ENCODE measurements at regions not wholly inside any gene's neighbourhood (a gene's known extent, or its start where the extent isn't known, plus 50 kb on each side); places are given as distances from the start of the nearest gene placed in this dataset.

GRCh38 chr12:94791933-94792332, 141.6 kb upstream of the TMCC3 start:
- no peaks in the 10 kb centered on the region for H3K9me3 ChIP-seq (ENCODE audit: control insufficient read depth in 3 of 3, low read length in 3 of 3)
- H3K27me3 ChIP-seq (ENCODE audit: control insufficient read depth in 3 of 3, insufficient read depth in 3 of 3, low read length in 3 of 3) = peaks cover 0 to 3% (median 0%) of the 10 kb centered on the region in 3 donors

GRCh38 chr12:94790825-94791224, 140.5 kb upstream of the TMCC3 start:
- Histone ChIP-seq H3K36me3 (ENCODE audit: control insufficient read depth in 3 of 3, insufficient read depth in 3 of 3, low read length in 3 of 3) (no peaks in the 10 kb centered on the region), H3K4me3 (ENCODE audit: low read length in 3 of 3) (no peak overlapping the region), H3K27me3 (ENCODE audit: control insufficient read depth in 3 of 3, insufficient read depth in 3 of 3, low read length in 3 of 3) (peaks cover 0 to 3% (median 0%) of the 10 kb centered on the region in 3 donors), H3K9ac (ENCODE audit: low read depth in 1 of 3, low read length in 3 of 3) (no peak overlapping the region), H3K4me1 (ENCODE audit: control insufficient read depth in 3 of 3, insufficient read depth in 3 of 3, low read length in 3 of 3) (no peaks in the 10 kb centered on the region), H3K27ac (ENCODE audit: low read depth, low read length) (no peak overlapping the region), H3K9me3 (ENCODE audit: control insufficient read depth in 3 of 3, low read length in 3 of 3) (no peaks in the 10 kb centered on the region)

More at GRCh38 chr12:94791933-94792332, 141.6 kb upstream of the TMCC3 start:
- H3K4me1 ChIP-seq (ENCODE audit: control insufficient read depth in 3 of 3, insufficient read depth in 3 of 3, low read length in 3 of 3) = no peaks in the 10 kb centered on the region
- H3K9ac ChIP-seq (ENCODE audit: low read depth in 1 of 3, low read length in 3 of 3) = no peak overlapping the region
- H3K36me3 ChIP-seq (ENCODE audit: control insufficient read depth in 3 of 3, insufficient read depth in 3 of 3, low read length in 3 of 3) = no peaks in the 10 kb centered on the region
- H3K27ac ChIP-seq (ENCODE audit: low read depth, low read length) = no peak overlapping the region
- H3K4me3 ChIP-seq (ENCODE audit: low read length in 3 of 3) = no peak overlapping the region

- Histone ChIP-seq H3K4me1 (ENCODE audit: control insufficient read depth in 3 of 3, insufficient read depth in 3 of 3, low read length in 3 of 3) (no peaks in the 10 kb centered on the region), H3K4me3 (ENCODE audit: low read length in 3 of 3) (no peak overlapping the region), H3K9ac (ENCODE audit: low read depth in 1 of 3, low read length in 3 of 3) (no peak overlapping the region), H3K9me3 (ENCODE audit: control insufficient read depth in 3 of 3, low read length in 3 of 3) (no peaks in the 10 kb centered on the region), H3K27me3 (ENCODE audit: control insufficient read depth in 3 of 3, insufficient read depth in 3 of 3, low read length in 3 of 3) (peaks cover 0 to 3% (median 0%) of the 10 kb centered on the region in 3 donors), H3K27ac (ENCODE audit: low read depth, low read length) (no peak overlapping the region), H3K36me3 (ENCODE audit: control insufficient read depth in 3 of 3, insufficient read depth in 3 of 3, low read length in 3 of 3) (no peaks in the 10 kb centered on the region)
Observed at GRCh38 chr12:94790370-94790769, 140.0 kb upstream of the TMCC3 start.

GRCh38 chr12:94789510-94790225, 139.3 kb upstream of the TMCC3 start:
- H3K9ac ChIP-seq (ENCODE audit: low read depth in 1 of 3, low read length in 3 of 3) = no peak overlapping the region
- H3K4me3 ChIP-seq (ENCODE audit: low read length in 3 of 3) = no peak overlapping the region
- no peaks in the 10 kb centered on the region for H3K4me1 ChIP-seq (ENCODE audit: control insufficient read depth in 3 of 3, insufficient read depth in 3 of 3, low read length in 3 of 3)
- H3K36me3 ChIP-seq (ENCODE audit: control insufficient read depth in 3 of 3, insufficient read depth in 3 of 3, low read length in 3 of 3) = no peaks in the 10 kb centered on the region
- H3K27ac ChIP-seq (ENCODE audit: low read depth, low read length) = no peak overlapping the region
- peaks cover 0 to 3% (median 0%) of the 10 kb centered on the region in 3 donors for H3K27me3 ChIP-seq (ENCODE audit: control insufficient read depth in 3 of 3, insufficient read depth in 3 of 3, low read length in 3 of 3)
- no peaks in the 10 kb centered on the region for H3K9me3 ChIP-seq (ENCODE audit: control insufficient read depth in 3 of 3, low read length in 3 of 3)

GRCh38 chr12:94788298-94788697, 137.9 kb upstream of the TMCC3 start:
- Histone ChIP-seq H3K36me3 (ENCODE audit: control insufficient read depth in 3 of 3, insufficient read depth in 3 of 3, low read length in 3 of 3) (no peaks in the 10 kb centered on the region), H3K27me3 (ENCODE audit: control insufficient read depth in 3 of 3, insufficient read depth in 3 of 3, low read length in 3 of 3) (peaks cover 0 to 3% (median 0%) of the 10 kb centered on the region in 3 donors), H3K27ac (ENCODE audit: low read depth, low read length) (no peak overlapping the region), H3K4me1 (ENCODE audit: control insufficient read depth in 3 of 3, insufficient read depth in 3 of 3, low read length in 3 of 3) (no peaks in the 10 kb centered on the region), H3K4me3 (ENCODE audit: low read length in 3 of 3) (no peak overlapping the region), H3K9ac (ENCODE audit: low read depth in 1 of 3, low read length in 3 of 3) (no peak overlapping the region), H3K9me3 (ENCODE audit: control insufficient read depth in 3 of 3, low read length in 3 of 3) (no peaks in the 10 kb centered on the region)

GRCh38 chr12:94786906-94787305, 136.5 kb upstream of the TMCC3 start:
- no peak overlapping the region for H3K27ac ChIP-seq (ENCODE audit: low read depth, low read length)
- H3K4me1 ChIP-seq (ENCODE audit: control insufficient read depth in 3 of 3, insufficient read depth in 3 of 3, low read length in 3 of 3) = no peaks in the 10 kb centered on the region
- no peaks in the 10 kb centered on the region for H3K9me3 ChIP-seq (ENCODE audit: control insufficient read depth in 3 of 3, low read length in 3 of 3)
- H3K9ac ChIP-seq (ENCODE audit: low read depth in 1 of 3, low read length in 3 of 3) = no peak overlapping the region
- H3K36me3 ChIP-seq (ENCODE audit: control insufficient read depth in 3 of 3, insufficient read depth in 3 of 3, low read length in 3 of 3) = no peaks in the 10 kb centered on the region
- no peaks in the 10 kb centered on the region for H3K27me3 ChIP-seq (ENCODE audit: control insufficient read depth in 3 of 3, insufficient read depth in 3 of 3, low read length in 3 of 3)
- no peak overlapping the region for H3K4me3 ChIP-seq (ENCODE audit: low read length in 3 of 3)

- Histone ChIP-seq H3K27ac (ENCODE audit: low read depth, low read length) (no peak overlapping the region), H3K27me3 (ENCODE audit: control insufficient read depth in 3 of 3, insufficient read depth in 3 of 3, low read length in 3 of 3) (no peaks in the 10 kb centered on the region), H3K9ac (ENCODE audit: low read depth in 1 of 3, low read length in 3 of 3) (no peak overlapping the region), H3K4me1 (ENCODE audit: control insufficient read depth in 3 of 3, insufficient read depth in 3 of 3, low read length in 3 of 3) (no peaks in the 10 kb centered on the region), H3K4me3 (ENCODE audit: low read length in 3 of 3) (no peak overlapping the region), H3K36me3 (ENCODE audit: control insufficient read depth in 3 of 3, insufficient read depth in 3 of 3, low read length in 3 of 3) (no peaks in the 10 kb centered on the region), H3K9me3 (ENCODE audit: control insufficient read depth in 3 of 3, low read length in 3 of 3) (no peaks in the 10 kb centered on the region)
Observed at GRCh38 chr12:94783862-94784261, 133.5 kb upstream of the TMCC3 start.

GRCh38 chr12:94783343-94783742, 133.0 kb upstream of the TMCC3 start:
- H3K4me3 ChIP-seq (ENCODE audit: low read length in 3 of 3) = no peak overlapping the region
- H3K4me1 ChIP-seq (ENCODE audit: control insufficient read depth in 3 of 3, insufficient read depth in 3 of 3, low read length in 3 of 3) = no peaks in the 10 kb centered on the region
- H3K9me3 ChIP-seq (ENCODE audit: control insufficient read depth in 3 of 3, low read length in 3 of 3) = no peaks in the 10 kb centered on the region
- H3K27me3 ChIP-seq (ENCODE audit: control insufficient read depth in 3 of 3, insufficient read depth in 3 of 3, low read length in 3 of 3) = no peaks in the 10 kb centered on the region
- no peak overlapping the region for H3K27ac ChIP-seq (ENCODE audit: low read depth, low read length)
- H3K9ac ChIP-seq (ENCODE audit: low read depth in 1 of 3, low read length in 3 of 3) = no peak overlapping the region
- H3K36me3 ChIP-seq (ENCODE audit: control insufficient read depth in 3 of 3, insufficient read depth in 3 of 3, low read length in 3 of 3) = no peaks in the 10 kb centered on the region

- H3K9ac ChIP-seq (ENCODE audit: low read depth in 1 of 3, low read length in 3 of 3) = no peak overlapping the region
Observed at GRCh38 chr12:94781835-94782234, 131.5 kb upstream of the TMCC3 start.

GRCh38 chr12:94779485-94779884, 129.1 kb upstream of the TMCC3 start:
- no peaks in the 10 kb centered on the region for H3K9me3 ChIP-seq (ENCODE audit: control insufficient read depth in 3 of 3, low read length in 3 of 3)
- H3K4me3 ChIP-seq (ENCODE audit: low read length in 3 of 3) = no peak overlapping the region
- H3K27ac ChIP-seq (ENCODE audit: low read depth, low read length) = no peak overlapping the region
- H3K36me3 ChIP-seq (ENCODE audit: control insufficient read depth in 3 of 3, insufficient read depth in 3 of 3, low read length in 3 of 3) = no peaks in the 10 kb centered on the region
- H3K4me1 ChIP-seq (ENCODE audit: control insufficient read depth in 3 of 3, insufficient read depth in 3 of 3, low read length in 3 of 3) = no peaks in the 10 kb centered on the region
- H3K27me3 ChIP-seq (ENCODE audit: control insufficient read depth in 3 of 3, insufficient read depth in 3 of 3, low read length in 3 of 3) = peaks cover 0 to 7% (median 0%) of the 10 kb centered on the region in 3 donors
- H3K9ac ChIP-seq (ENCODE audit: low read depth in 1 of 3, low read length in 3 of 3) = no peak overlapping the region

More at GRCh38 chr12:94781835-94782234, 131.5 kb upstream of the TMCC3 start:
- H3K9me3 ChIP-seq (ENCODE audit: control insufficient read depth in 3 of 3, low read length in 3 of 3) = no peaks in the 10 kb centered on the region
- H3K27me3 ChIP-seq (ENCODE audit: control insufficient read depth in 3 of 3, insufficient read depth in 3 of 3, low read length in 3 of 3) = peaks cover 0 to 3% (median 0%) of the 10 kb centered on the region in 3 donors
- no peak overlapping the region for H3K27ac ChIP-seq (ENCODE audit: low read depth, low read length)
- H3K36me3 ChIP-seq (ENCODE audit: control insufficient read depth in 3 of 3, insufficient read depth in 3 of 3, low read length in 3 of 3) = no peaks in the 10 kb centered on the region
- H3K4me1 ChIP-seq (ENCODE audit: control insufficient read depth in 3 of 3, insufficient read depth in 3 of 3, low read length in 3 of 3) = no peaks in the 10 kb centered on the region
- no peak overlapping the region for H3K4me3 ChIP-seq (ENCODE audit: low read length in 3 of 3)

Data from skeletal muscle tissue (tissue), 3 donors.